GM13977 (cell line): ENCODE measurements at regions not wholly inside any gene's neighbourhood (a gene's known extent, or its start where the extent isn't known, plus 50 kb on each side); places are given as distances from the start of the nearest gene placed in this dataset.

Source experiments
- DNase-seq: peaks from one replicate; pipeline ENCODE4 v3.0.0; 2012; ENCODE audit warnings: low spot score
- CTCF ChIP-seq: IDR thresholded peaks from 2 replicates; pipeline ENCODE4 v1.5.1; 2012; ENCODE audit warnings: mild to moderate bottlenecking, control low read depth; ENCODE audit not compliant: insufficient read depth; ENCODE audit errors: extremely low read depth, missing control alignments
- in situ Hi-C: fragments of 300-500 bp; cut with MboI; formaldehyde crosslinking; loops from one replicate; pipeline ENCODE4 v1.12.0; 2022; ENCODE audit warnings: low sequenced_read_pairs, low pct_unique_long_range_greater_than_20kb, mixed read lengths, inconsistent platforms; ENCODE audit not compliant: unreplicated experiment

DNA sequence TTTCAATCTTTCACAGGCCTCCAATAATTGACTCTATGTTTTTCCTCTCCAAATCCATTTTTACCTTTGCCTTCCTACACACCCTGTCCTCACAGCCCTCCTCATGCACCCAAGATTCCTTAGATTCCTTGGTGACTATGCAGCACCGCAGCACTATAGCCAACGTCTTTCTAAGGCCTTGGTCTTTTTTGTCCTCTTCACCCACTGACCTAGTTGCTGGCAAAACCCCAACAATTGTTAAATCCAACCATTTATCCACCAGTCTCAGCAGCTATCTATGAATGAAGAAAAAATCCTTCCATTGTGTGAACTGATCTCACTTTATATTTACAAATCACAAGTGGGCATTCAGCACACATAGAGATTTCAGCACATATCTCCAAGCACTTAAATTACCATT is 203.9 kb downstream of the VGLL3 start:
- no peak for TF ChIP-seq CTCF
- in situ Hi-C loops: no loop called here
- DNase-seq: no peak

DNA sequence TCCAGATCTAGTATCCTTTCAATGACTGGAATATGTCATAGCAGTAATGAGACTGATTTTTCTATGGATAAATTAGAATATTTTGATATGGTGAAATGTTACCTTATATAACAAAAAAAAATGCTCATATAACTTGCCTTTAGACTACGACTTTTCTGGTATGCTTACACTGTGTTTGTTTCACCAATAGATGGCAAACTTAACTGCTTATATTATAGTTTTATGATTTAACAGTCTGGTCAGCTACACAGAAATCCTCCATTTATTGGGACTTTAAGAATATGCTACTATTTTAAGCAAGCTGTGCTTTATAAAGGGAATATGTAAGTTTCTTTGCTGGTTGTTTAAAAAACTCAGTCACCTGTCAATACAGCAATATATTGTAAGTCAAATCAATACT is 205.6 kb downstream of the VGLL3 start:
- TF ChIP-seq CTCF: no peak
- in situ Hi-C loops: no loop called here
- DNase-seq: no peak

DNA sequence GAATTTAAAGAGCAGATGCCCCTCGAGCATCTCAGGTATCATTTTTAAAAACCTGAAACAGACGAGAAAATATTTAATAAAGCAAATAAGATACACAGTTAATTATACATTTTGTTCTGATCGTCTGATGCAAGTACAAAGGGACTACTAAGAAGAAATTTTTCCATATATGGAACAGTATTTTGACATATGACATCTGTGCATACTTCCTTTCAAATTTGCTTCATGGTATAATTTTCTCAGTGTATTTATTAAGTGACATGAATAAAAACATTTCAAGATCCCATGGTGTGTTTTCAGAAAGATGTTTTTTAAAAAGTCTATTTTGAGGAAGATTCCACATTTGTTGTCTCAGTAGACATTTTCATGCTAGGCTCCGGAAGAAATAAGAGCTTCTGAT is 208.1 kb downstream of the VGLL3 start:
- no peak for DNase-seq
- in situ Hi-C loops: no loop called here
- TF ChIP-seq CTCF: no peak

GRCh38 chr3:86782286-86782685 is 208.7 kb downstream of the VGLL3 start:
- DNase-seq: no peak
- no peak for TF ChIP-seq CTCF
- in situ Hi-C loops: no loop called here

DNA sequence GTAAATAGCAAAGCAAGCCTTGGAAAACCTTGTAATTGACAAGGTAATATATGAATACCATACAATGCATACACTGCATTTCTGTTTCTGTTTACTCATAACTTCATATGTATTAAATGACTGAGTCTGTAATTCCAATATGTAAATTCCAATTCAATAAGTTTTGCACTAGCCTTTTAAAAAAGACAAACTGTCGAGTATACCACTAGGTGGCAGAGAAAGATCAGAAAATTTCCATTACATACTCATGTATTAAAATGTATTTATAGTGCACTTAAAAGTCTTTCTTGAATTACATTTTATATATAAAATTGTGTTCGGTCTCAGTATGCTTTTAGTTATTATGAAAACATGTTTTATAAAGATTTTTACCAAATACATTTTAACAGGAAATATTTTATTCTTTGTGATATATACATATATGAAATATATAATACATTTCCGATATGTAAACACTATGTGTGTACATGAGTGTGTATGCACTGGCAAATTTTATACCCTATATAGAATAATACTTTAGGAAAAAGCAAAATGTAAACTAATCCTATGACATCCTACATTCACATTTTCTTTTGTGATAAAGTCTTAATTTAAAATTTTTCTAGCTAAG is 216.8 kb downstream of the VGLL3 start:
- in situ Hi-C loops: no loop called here
- peak; percentile 8 for DNase-seq
- TF ChIP-seq CTCF: peak; percentile 38

DNA sequence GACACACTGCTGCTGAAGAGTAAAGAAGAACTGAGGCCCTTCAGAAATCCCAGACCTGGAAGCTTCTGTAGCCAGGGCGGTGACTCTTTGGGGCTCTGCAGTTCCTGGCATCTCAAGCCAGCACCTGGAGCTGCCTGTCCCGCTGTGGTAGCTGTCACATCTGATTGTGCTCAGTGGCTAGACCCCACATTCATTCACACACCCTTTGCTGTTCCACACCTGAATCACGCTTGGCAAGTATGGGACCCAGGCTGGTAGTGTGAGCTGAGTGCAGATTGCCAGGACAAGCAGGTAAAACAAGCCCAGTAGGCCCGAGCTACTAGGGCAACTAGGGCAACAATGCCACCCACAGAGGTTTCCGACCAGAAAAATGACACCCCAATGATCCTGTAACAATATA is 218.2 kb downstream of the VGLL3 start:
- in situ Hi-C loops: no loop called here
- no peak for DNase-seq
- TF ChIP-seq CTCF: no peak
